GM23248 (cell line): ENCODE measurements at regions not wholly inside any gene's neighbourhood (a gene's known extent, or its start where the extent isn't known, plus 50 kb on each side); places are given as distances from the start of the nearest gene placed in this dataset.

Experiments
- DNase-seq: peaks from one replicate; pipeline ENCODE4 v3.0.0-alpha.2; 2015
- H2AFZ ChIP-seq: fragments of 200-600 bp; sonication (generic); 2 replicates; pipeline ENCODE4 v1.6.1; 2016; ENCODE audit warnings: antibody characterized with exemption
- H3F3A ChIP-seq: fragments of 200-600 bp; sonication (generic); 2 replicates; pipeline ENCODE4 v1.6.1; 2016; ENCODE audit warnings: mild to moderate bottlenecking, antibody characterized with exemption, mixed run types; ENCODE audit not compliant: insufficient read depth
- H3K27ac ChIP-seq: fragments of 200-600 bp; sonication (generic); 2 replicates; pipeline ENCODE4 v1.5.1; 2016; ENCODE audit warnings: mild to moderate bottlenecking
- H3K27me3 ChIP-seq: fragments of 200-600 bp; sonication (generic); replicated peaks from 2 replicates; pipeline ENCODE4 v1.6.1; 2016; ENCODE audit warnings: mild to moderate bottlenecking; ENCODE audit not compliant: insufficient read depth
- H3K36me3 ChIP-seq: fragments of 200-600 bp; sonication (generic); 2 replicates; pipeline ENCODE4 v1.6.1; 2016; ENCODE audit warnings: low read depth, mild to moderate bottlenecking
- H3K4me1 ChIP-seq: fragments of 200-600 bp; sonication (generic); 2 replicates; pipeline ENCODE4 v1.6.1; 2016; ENCODE audit warnings: mild to moderate bottlenecking; ENCODE audit not compliant: insufficient read depth
- H3K4me2 ChIP-seq: fragments of 200-600 bp; sonication (generic); one replicate; pipeline ENCODE4 v1.6.1; 2016; ENCODE audit warnings: mild to moderate bottlenecking; ENCODE audit not compliant: unreplicated experiment
- H3K4me3 ChIP-seq: fragments of 200-600 bp; sonication (generic); 2 replicates; pipeline ENCODE4 v1.5.1; 2016; ENCODE audit warnings: mild to moderate bottlenecking
- H3K79me2 ChIP-seq: fragments of 200-600 bp; sonication (generic); 2 replicates; pipeline ENCODE4 v1.6.1; 2016; ENCODE audit warnings: mild to moderate bottlenecking; ENCODE audit not compliant: insufficient read depth
- H3K9ac ChIP-seq: fragments of 200-600 bp; sonication (generic); 2 replicates; pipeline ENCODE4 v1.6.1; 2016; ENCODE audit warnings: mild to moderate bottlenecking
- H3K9me2 ChIP-seq: fragments of 200-600 bp; sonication (generic); 2 replicates; pipeline ENCODE4 v1.6.1; 2016; ENCODE audit warnings: mixed run types, mild to moderate bottlenecking, moderate library complexity; ENCODE audit not compliant: insufficient read depth
- H3K9me3 ChIP-seq: fragments of 200-600 bp; sonication (generic); one replicate; pipeline ENCODE4 v1.6.1; 2017; ENCODE audit warnings: low read depth
- H4K20me1 ChIP-seq: fragments of 200-600 bp; sonication (generic); 2 replicates; pipeline ENCODE4 v1.6.0; 2016; ENCODE audit not compliant: insufficient read depth
- EZH2 ChIP-seq: fragments of 200-600 bp; sonication (generic); IDR thresholded peaks from 2 replicates; pipeline ENCODE4 v1.6.1; 2018; ENCODE audit warnings: antibody characterized with exemption, mild to moderate bottlenecking; ENCODE audit not compliant: insufficient read depth, poor library complexity, severe bottlenecking
- EZH2phosphoT487 ChIP-seq: fragments of 200-600 bp; sonication (generic); IDR thresholded peaks from 2 replicates; pipeline ENCODE4 v1.6.1; 2018; ENCODE audit warnings: antibody characterized with exemption, moderate library complexity, mild to moderate bottlenecking, low read depth; ENCODE audit not compliant: insufficient read depth
- WGBS, 2 experiments: methylation state at CpG; one replicate each; pipeline ENCODE4 v1.1.6; 2015 to 2017; ENCODE audit warnings: low lambda C conversion rate in 2 of 2, low coverage in 1 of 2; ENCODE audit errors: missing lambda C conversion rate in 2 of 2; 5-methylcytosine and 5-hydroxymethylcytosine counted together
- in situ Hi-C: fragments of 300-500 bp; cut with MboI; formaldehyde crosslinking; loops from 2 replicates; pipeline ENCODE4 v1.15.0; 2020

GRCh38 chr5:4156153-4156552, 560.5 kb downstream of the IRX1 start:
- 27 to 59% methylated on average over 1 of the region's 1 CpG for WGBS, 2 experiments
- H3K9me3 ChIP-seq, result no peaks in the 10 kb centered on the region
- H3K79me2 ChIP-seq, result no peaks in the 10 kb centered on the region
- H3K4me1 ChIP-seq, result no peaks in the 10 kb centered on the region
- H3K4me2 ChIP-seq, result no peak overlapping the region
- H3K4me3 ChIP-seq, result no peak overlapping the region
- TF ChIP-seq EZH2phosphoT487 (no peak), EZH2 (no peak)
- no peaks in the 10 kb centered on the region for H3K36me3 ChIP-seq
- H2AFZ ChIP-seq, result no peak overlapping the region
- no peak overlapping the region for H3K9ac ChIP-seq
- H3F3A ChIP-seq, result no peaks in the 10 kb centered on the region
- no peak overlapping the region for H3K27ac ChIP-seq
- in situ Hi-C loops, result no loop called here
- no peaks in the 10 kb centered on the region for H3K27me3 ChIP-seq
- DNase-seq, result no peak
- H3K9me2 ChIP-seq, result no peaks in the 10 kb centered on the region
- H4K20me1 ChIP-seq, result no peaks in the 10 kb centered on the region

- no peaks in the 10 kb centered on the region for H4K20me1 ChIP-seq
- DNase-seq, result no peak
- no peaks in the 10 kb centered on the region for H3K36me3 ChIP-seq
- H3K4me2 ChIP-seq, result no peak overlapping the region
- no peaks in the 10 kb centered on the region for H3F3A ChIP-seq
- H2AFZ ChIP-seq, result no peak overlapping the region
- no peaks in the 10 kb centered on the region for H3K79me2 ChIP-seq
- no peak overlapping the region for H3K9ac ChIP-seq
- no peaks in the 10 kb centered on the region for H3K9me3 ChIP-seq
- TF ChIP-seq EZH2 (no peak), EZH2phosphoT487 (no peak)
- no peaks in the 10 kb centered on the region for H3K4me1 ChIP-seq
- no peaks in the 10 kb centered on the region for H3K9me2 ChIP-seq
- in situ Hi-C loops, result no loop called here
- no peak overlapping the region for H3K27ac ChIP-seq
- H3K27me3 ChIP-seq, result no peaks in the 10 kb centered on the region
- no peak overlapping the region for H3K4me3 ChIP-seq
These were observed 561.3 kb downstream of the IRX1 start for GRCh38 chr5:4156889-4157288.

GRCh38 chr5:4158750-4159447, 563.3 kb downstream of the IRX1 start:
- H3K36me3 ChIP-seq, result no peaks in the 10 kb centered on the region
- no peak overlapping the region for H3K4me3 ChIP-seq
- DNase-seq, result no peak
- in situ Hi-C loops, result no loop called here
- no peaks in the 10 kb centered on the region for H3K79me2 ChIP-seq
- H3K27me3 ChIP-seq, result no peaks in the 10 kb centered on the region
- H3K27ac ChIP-seq, result no peak overlapping the region
- no peaks in the 10 kb centered on the region for H3F3A ChIP-seq
- TF ChIP-seq EZH2 (no peak), EZH2phosphoT487 (no peak)
- H4K20me1 ChIP-seq, result no peaks in the 10 kb centered on the region
- no peaks in the 10 kb centered on the region for H3K9me3 ChIP-seq
- H3K4me2 ChIP-seq, result no peak overlapping the region
- H2AFZ ChIP-seq, result no peak overlapping the region
- 18 to 31% methylated on average over 3 of the region's 3 CpGs for WGBS, 2 experiments
- no peaks in the 10 kb centered on the region for H3K4me1 ChIP-seq
- H3K9me2 ChIP-seq, result no peaks in the 10 kb centered on the region
- H3K9ac ChIP-seq, result no peak overlapping the region

GRCh38 chr5:4159681-4160080, 564.0 kb downstream of the IRX1 start:
- in situ Hi-C loops, result no loop called here
- 42 to 45% methylated on average over 5 of the region's 5 CpGs for WGBS, 2 experiments
- H3K9me3 ChIP-seq, result no peaks in the 10 kb centered on the region
- H3F3A ChIP-seq, result no peaks in the 10 kb centered on the region
- no peaks in the 10 kb centered on the region for H3K4me1 ChIP-seq
- no peak overlapping the region for H3K27ac ChIP-seq
- H3K79me2 ChIP-seq, result no peaks in the 10 kb centered on the region
- no peak for DNase-seq
- no peak overlapping the region for H3K4me3 ChIP-seq
- no peak overlapping the region for H3K4me2 ChIP-seq
- H2AFZ ChIP-seq, result no peak overlapping the region
- H3K9me2 ChIP-seq, result no peaks in the 10 kb centered on the region
- no peak overlapping the region for H3K9ac ChIP-seq
- TF ChIP-seq EZH2 (no peak), EZH2phosphoT487 (no peak)
- no peaks in the 10 kb centered on the region for H3K27me3 ChIP-seq
- H4K20me1 ChIP-seq, result no peaks in the 10 kb centered on the region
- H3K36me3 ChIP-seq, result no peaks in the 10 kb centered on the region

GRCh38 chr5:4164167-4164566, 568.5 kb downstream of the IRX1 start:
- 42 to 44% methylated on average over 6 of the region's 6 CpGs for WGBS, 2 experiments
- no peaks in the 10 kb centered on the region for H3F3A ChIP-seq
- H3K4me2 ChIP-seq, result no peak overlapping the region
- H3K27ac ChIP-seq, result no peak overlapping the region
- no peak for DNase-seq
- no peak for TF ChIP-seq EZH2phosphoT487
- H3K4me3 ChIP-seq, result no peak overlapping the region
- H3K9me3 ChIP-seq, result no peaks in the 10 kb centered on the region
- no peak overlapping the region for H3K9ac ChIP-seq
- in situ Hi-C loops, result no loop called here
- H3K4me1 ChIP-seq, result no peaks in the 10 kb centered on the region
- no peaks in the 10 kb centered on the region for H3K79me2 ChIP-seq
- no peaks in the 10 kb centered on the region for H4K20me1 ChIP-seq
- H3K9me2 ChIP-seq, result no peaks in the 10 kb centered on the region
- H2AFZ ChIP-seq, result no peak overlapping the region
- no peaks in the 10 kb centered on the region for H3K27me3 ChIP-seq
- no peaks in the 10 kb centered on the region for H3K36me3 ChIP-seq
